B cell (primary cell): ENCODE measurements at regions not wholly inside any gene's neighbourhood (a gene's known extent, or its start where the extent isn't known, plus 50 kb on each side); places are given as distances from the start of the nearest gene placed in this dataset.

ENCODE experiments used
- ATAC-seq: fragments of 200-7000 bp; cut with Tn5 transposase; one replicate; pipeline ENCODE4 v1.10.0; 2021; ENCODE audit warnings: low read depth, mild to moderate bottlenecking, moderate number of reproducible peaks, moderate library complexity
- CTCF ChIA-PET: fragments of 350-600 bp; sonication (Branson Sonifier 250); formaldehyde crosslinking; loops from one replicate; lab custom pipeline; 2021; ENCODE audit warnings: antibody characterized with exemption, inconsistent platforms; lab: Charles Lee
- POLR2A ChIA-PET: fragments of 350-600 bp; sonication (Branson Sonifier 250); formaldehyde crosslinking; loops from one replicate; lab custom pipeline; 2021; ENCODE audit warnings: antibody characterized with exemption; lab: Charles Lee
- DNase-seq: peaks from one replicate; pipeline ENCODE4 v3.0.0; 2013
- H2AFZ ChIP-seq: 2 replicates; pipeline ENCODE4 v1.6.1; 2012; ENCODE audit warnings: mild to moderate bottlenecking, low read depth, low read length; ENCODE audit not compliant: insufficient read depth, poor library complexity, severe bottlenecking
- H3K27ac ChIP-seq, 2 donors: 1 replicate in 1 of 2; 2 replicates in 1 of 2; pipeline ENCODE4 v1.5.1; 2012 to 2013; ENCODE audit warnings: low read length in 2 of 2, mild to moderate bottlenecking in 2 of 2, moderate library complexity in 1 of 2
- H3K27me3 ChIP-seq, 4 experiments: fragments of 200-600 bp in 1 of 4; sonication (generic) in 1 of 4; replicated peaks in 1 of 4; 1 replicate in 2 of 4; 2 replicates in 2 of 4; pipeline versions ENCODE4 v1.6.1 to v1.7.0; 2013 to 2016; ENCODE audit warnings: low read length in 3 of 4, mild to moderate bottlenecking in 2 of 4, mixed read lengths in 1 of 4, moderate library complexity in 1 of 4; ENCODE audit not compliant: insufficient read depth in 4 of 4, control insufficient read depth in 3 of 4; ENCODE audit errors: control extremely low read depth in 1 of 4
- H3K36me3 ChIP-seq, 2 experiments: replicated peaks in 1 of 2; 1 replicate in 1 of 2; 2 replicates in 1 of 2; pipeline versions ENCODE4 v1.6.1 to v1.7.1; 2013; ENCODE audit warnings: low read length in 1 of 2; ENCODE audit not compliant: insufficient read depth in 2 of 2, control insufficient read depth in 1 of 2; ENCODE audit errors: control extremely low read depth in 1 of 2, extremely low read depth in 1 of 2
- H3K4me1 ChIP-seq, 2 donors: fragments of 200-600 bp in 1 of 2; sonication (generic) in 1 of 2; 1 replicate in 1 of 2; 2 replicates in 1 of 2; pipeline versions ENCODE4 v1.5.1 to v1.6.1; 2013 to 2017; ENCODE audit warnings: low read length in 2 of 2; ENCODE audit not compliant: control insufficient read depth in 2 of 2, insufficient read depth in 2 of 2
- H3K4me2 ChIP-seq: replicated peaks from 2 replicates; pipeline ENCODE3; 2012; ENCODE audit warnings: mild to moderate bottlenecking, low read depth, low read length; ENCODE audit not compliant: poor library complexity, severe bottlenecking
- H3K4me3 ChIP-seq, 5 experiments: fragments of 200-600 bp in 1 of 5; sonication (generic) in 1 of 5; 1 replicate in 3 of 5; 2 replicates in 2 of 5; pipeline versions ENCODE4 v1.5.1 to v1.7.0; 2011 to 2016; ENCODE audit warnings: low read length in 4 of 5, mild to moderate bottlenecking in 4 of 5, low read depth in 2 of 5, control low read depth in 1 of 5, moderate library complexity in 1 of 5; ENCODE audit not compliant: insufficient read depth in 1 of 5; ENCODE audit errors: control extremely low read depth in 1 of 5, extremely low read depth in 1 of 5
- H3K79me2 ChIP-seq: fragments of 200-600 bp; sonication (generic); one replicate; pipeline ENCODE4 v1.6.0; 2016; ENCODE audit warnings: low read length; ENCODE audit not compliant: control insufficient read depth, insufficient read depth
- H3K9ac ChIP-seq: fragments of 200-600 bp; sonication (generic); 2 replicates; pipeline ENCODE4 v1.6.1; 2017; ENCODE audit warnings: mild to moderate bottlenecking, low read length, moderate library complexity
- H3K9me3 ChIP-seq, 3 donors: one replicate each; pipeline versions ENCODE4 v1.6.1 to v1.7.1; 2013; ENCODE audit warnings: low read length in 2 of 3; ENCODE audit not compliant: control insufficient read depth in 2 of 3, insufficient read depth in 1 of 3; ENCODE audit errors: control extremely low read depth in 1 of 3
- H4K20me1 ChIP-seq: 2 replicates; pipeline ENCODE4 v1.6.0; 2012; ENCODE audit warnings: mild to moderate bottlenecking, low read length; ENCODE audit not compliant: insufficient read depth, control insufficient read depth, poor library complexity, severe bottlenecking
- H3K27ac Mint-ChIP-seq: one replicate; pipeline ENCODE4 v1.8.0; 2021; ENCODE audit warnings: mixed read lengths
- H3K27me3 Mint-ChIP-seq: one replicate; pipeline ENCODE4 v1.8.0; 2021; ENCODE audit warnings: mixed read lengths
- H3K4me1 Mint-ChIP-seq: one replicate; pipeline ENCODE4 v1.8.0; 2021; ENCODE audit warnings: mixed read lengths
- H3K4me3 Mint-ChIP-seq: one replicate; pipeline ENCODE4 v1.8.0; 2021; ENCODE audit warnings: mixed read lengths
- H3K9me3 Mint-ChIP-seq: one replicate; pipeline ENCODE4 v1.8.0; 2022; ENCODE audit warnings: mixed read lengths; ENCODE audit not compliant: insufficient read depth
- CTCF ChIP-seq: fragments of 200-600 bp; IDR thresholded peaks from one replicate; pipeline ENCODE4 v1.8.0; 2022; ENCODE audit warnings: antibody characterized with exemption, mild to moderate bottlenecking
- EZH2 ChIP-seq: IDR thresholded peaks from 2 replicates; pipeline ENCODE4 v1.6.1; 2012; ENCODE audit warnings: borderline replicate concordance, low read depth, mild to moderate bottlenecking, moderate library complexity, low read length; ENCODE audit not compliant: insufficient read depth, poor library complexity, severe bottlenecking
- WGBS: methylation state at CpG from one replicate; pipeline ENCODE4 v1.1.5; 2013; ENCODE audit warnings: missing lambda C conversion rate; ENCODE audit not compliant: insufficient coverage; 5-methylcytosine and 5-hydroxymethylcytosine counted together
- intact Hi-C: fragments of 100-400 bp; cut with micrococcal nuclease; formaldehyde crosslinking; loops from one replicate; pipeline ENCODE4 v1.10.0; 2022

GRCh38 chr4:71677568-71677967 is 106.3 kb downstream of the GC start:
- H3K4me3 ChIP-seq: no peak overlapping the region
- intact Hi-C loops: no loop called here
- no CpG with 5 or more reads among the region's 5 CpGs for WGBS
- Mint-ChIP-seq H3K4me1 (no peaks in the 10 kb centered on the region), H3K9me3 (no peaks in the 10 kb centered on the region), H3K4me3 (no peak overlapping the region), H3K27ac (no peak overlapping the region), H3K27me3 (peaks cover 6% of the 10 kb centered on the region)
- ATAC-seq: no peak
- TF ChIP-seq EZH2 (no peak), CTCF (no peak)
- H3K27me3 ChIP-seq: no peaks in the 10 kb centered on the region
- no peak overlapping the region for H3K9ac ChIP-seq
- no peak overlapping the region for H3K27ac ChIP-seq
- H2AFZ ChIP-seq: no peak overlapping the region
- H3K4me1 ChIP-seq: no peaks in the 10 kb centered on the region
- no peak overlapping the region for H3K4me2 ChIP-seq
- POLR2A ChIA-PET: no interaction called here
- CTCF ChIA-PET: no interaction called here
- no peak for DNase-seq
- H4K20me1 ChIP-seq: no peaks in the 10 kb centered on the region
- no peaks in the 10 kb centered on the region for H3K79me2 ChIP-seq
- no peaks in the 10 kb centered on the region for H3K9me3 ChIP-seq
- H3K36me3 ChIP-seq: no peaks in the 10 kb centered on the region

- Histone ChIP-seq H3K9me3 (no peaks in the 10 kb centered on the region), H3K9ac (no peak overlapping the region), H4K20me1 (no peaks in the 10 kb centered on the region), H2AFZ (no peak overlapping the region), H3K27ac (no peak overlapping the region), H3K36me3 (no peaks in the 10 kb centered on the region), H3K4me1 (no peaks in the 10 kb centered on the region), H3K27me3 (no peaks in the 10 kb centered on the region), H3K79me2 (no peaks in the 10 kb centered on the region), H3K4me3 (no peak overlapping the region), H3K4me2 (no peak overlapping the region)
- intact Hi-C loops: no loop called here
- ChIA-PET CTCF (interaction anchor here (0.6 kb wide), 1 partner anchor 128 kb away, joined by 3 read pairs; no protein-coding TSS in a partner anchor), POLR2A (no interaction called here)
- Mint-ChIP-seq H3K27me3 (peaks cover 12% of the 10 kb centered on the region), H3K4me1 (no peaks in the 10 kb centered on the region), H3K27ac (no peak overlapping the region), H3K9me3 (no peaks in the 10 kb centered on the region), H3K4me3 (no peak overlapping the region)
- no peak for ATAC-seq
- no peak for DNase-seq
- no CpG with 5 or more reads among the region's 1 CpG for WGBS
- no peak for TF ChIP-seq EZH2
- TF ChIP-seq CTCF: no peak
Observed at GRCh38 chr4:71669291-71669690, 114.6 kb downstream of the GC start.
